ENCODE measurements at regions not wholly inside any gene's neighbourhood (a gene's known extent, or its start where the extent isn't known, plus 50 kb on each side); places are given as distances from the start of the nearest gene placed in this dataset.

DNA sequence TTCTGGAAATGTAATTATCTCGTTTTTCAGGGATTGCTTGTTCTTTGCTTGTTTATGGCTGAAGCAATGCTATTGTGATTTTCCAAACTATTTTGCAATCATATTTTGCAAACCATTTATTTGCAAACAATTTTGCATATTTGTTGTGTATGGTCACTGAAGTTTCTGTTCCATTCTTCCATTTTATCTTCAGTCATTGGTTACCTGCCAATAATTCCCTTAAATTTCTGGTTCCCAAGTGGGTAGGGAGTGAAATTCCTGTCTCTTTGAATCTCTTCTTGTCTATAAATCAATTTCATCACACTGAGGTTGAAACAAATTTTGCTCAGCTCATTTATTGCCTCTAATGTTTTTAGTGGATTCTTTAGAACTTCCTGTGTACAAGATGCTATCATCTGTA lies 401.7 kb upstream of the VWC2 start:
- no peak overlapping the region for H3K4me3 ChIP-seq (ENCODE audit: low read length)
- DNase-seq (ENCODE audit: low read depth) = no peak
- TF ChIP-seq, protein P1, sequence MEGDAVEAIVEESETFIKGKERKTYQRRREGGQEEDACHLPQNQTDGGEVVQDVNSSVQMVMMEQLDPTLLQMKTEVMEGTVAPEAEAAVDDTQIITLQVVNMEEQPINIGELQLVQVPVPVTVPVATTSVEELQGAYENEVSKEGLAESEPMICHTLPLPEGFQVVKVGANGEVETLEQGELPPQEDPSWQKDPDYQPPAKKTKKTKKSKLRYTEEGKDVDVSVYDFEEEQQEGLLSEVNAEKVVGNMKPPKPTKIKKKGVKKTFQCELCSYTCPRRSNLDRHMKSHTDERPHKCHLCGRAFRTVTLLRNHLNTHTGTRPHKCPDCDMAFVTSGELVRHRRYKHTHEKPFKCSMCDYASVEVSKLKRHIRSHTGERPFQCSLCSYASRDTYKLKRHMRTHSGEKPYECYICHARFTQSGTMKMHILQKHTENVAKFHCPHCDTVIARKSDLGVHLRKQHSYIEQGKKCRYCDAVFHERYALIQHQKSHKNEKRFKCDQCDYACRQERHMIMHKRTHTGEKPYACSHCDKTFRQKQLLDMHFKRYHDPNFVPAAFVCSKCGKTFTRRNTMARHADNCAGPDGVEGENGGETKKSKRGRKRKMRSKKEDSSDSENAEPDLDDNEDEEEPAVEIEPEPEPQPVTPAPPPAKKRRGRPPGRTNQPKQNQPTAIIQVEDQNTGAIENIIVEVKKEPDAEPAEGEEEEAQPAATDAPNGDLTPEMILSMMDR (IDR thresholded peaks at IDR 0.05; ENCODE audit: insufficient read depth, low read depth, low read length, missing control alignments) = no peak

GRCh38 chr7:49376817-49377375 lies 396.5 kb upstream of the VWC2 start:
- no peak overlapping the region for H3K4me3 ChIP-seq (ENCODE audit: low read length)
- TF ChIP-seq, protein P1 (IDR thresholded peaks at IDR 0.05; ENCODE audit: insufficient read depth, low read depth, low read length, missing control alignments) = no peak
- DNase-seq (ENCODE audit: low read depth) = no peak

- no peak overlapping the region for H3K4me3 ChIP-seq (ENCODE audit: low read length)
- DNase-seq (ENCODE audit: low read depth) = no peak
- TF ChIP-seq, protein P1 (IDR thresholded peaks at IDR 0.05; ENCODE audit: insufficient read depth, low read depth, low read length, missing control alignments) = no peak
Measured at GRCh38 chr7:49386792-49387191, 386.6 kb upstream of the VWC2 start.

- TF ChIP-seq, protein P1 (IDR thresholded peaks at IDR 0.05; ENCODE audit: insufficient read depth, low read depth, low read length, missing control alignments) = no peak
- no peak for DNase-seq (ENCODE audit: low read depth)
- H3K4me3 ChIP-seq (ENCODE audit: low read length) = no peak overlapping the region
Measured at GRCh38 chr7:49389871-49390479, 383.5 kb upstream of the VWC2 start.

- no peak overlapping the region for H3K4me3 ChIP-seq (ENCODE audit: low read length)
- DNase-seq (ENCODE audit: low read depth) = peak; percentile 61
- TF ChIP-seq, protein P1 (IDR thresholded peaks at IDR 0.05; ENCODE audit: insufficient read depth, low read depth, low read length, missing control alignments) = no peak
Measured at GRCh38 chr7:49396229-49396628, 377.2 kb upstream of the VWC2 start.

GRCh38 chr7:49397750-49398149 lies 375.7 kb upstream of the VWC2 start:
- TF ChIP-seq, protein P1 (IDR thresholded peaks at IDR 0.05; ENCODE audit: insufficient read depth, low read depth, low read length, missing control alignments) = no peak
- no peak overlapping the region for H3K4me3 ChIP-seq (ENCODE audit: low read length)
- DNase-seq (ENCODE audit: low read depth) = no peak

DNA sequence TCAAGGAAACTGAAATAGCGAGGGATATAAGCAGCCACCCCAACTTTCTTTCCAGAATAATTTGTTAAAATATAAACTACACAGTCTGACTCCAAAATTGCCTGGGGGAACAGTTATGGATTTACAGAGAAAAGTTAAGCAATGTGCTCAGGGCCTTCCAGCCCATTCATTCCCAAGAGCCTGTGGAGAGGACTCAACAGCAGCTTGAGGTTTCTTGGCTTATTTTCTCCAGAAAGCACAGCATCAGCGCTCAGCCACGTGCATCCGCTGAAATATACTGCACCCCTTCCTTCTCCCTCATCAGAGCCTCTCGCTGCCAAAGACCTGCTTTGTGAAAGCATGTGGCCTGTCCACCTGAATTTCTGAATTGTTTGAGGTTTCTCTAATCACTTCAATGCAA lies 375.2 kb upstream of the VWC2 start:
- no peak overlapping the region for H3K4me3 ChIP-seq (ENCODE audit: low read length)
- TF ChIP-seq, protein P1 (IDR thresholded peaks at IDR 0.05; ENCODE audit: insufficient read depth, low read depth, low read length, missing control alignments) = no peak
- no peak for DNase-seq (ENCODE audit: low read depth)

Measured in epithelial cell of esophagus (primary cell).